Fibroblast of peridontal ligament (primary cell): ENCODE measurements at regions not wholly inside any gene's neighbourhood (a gene's known extent, or its start where the extent isn't known, plus 50 kb on each side); places are given as distances from the start of the nearest gene placed in this dataset.

ENCODE experiments used
- DNase-seq: peaks from one replicate; pipeline ENCODE4 v3.0.0-alpha.2; 2010; ENCODE audit errors: extremely low read depth

DNA sequence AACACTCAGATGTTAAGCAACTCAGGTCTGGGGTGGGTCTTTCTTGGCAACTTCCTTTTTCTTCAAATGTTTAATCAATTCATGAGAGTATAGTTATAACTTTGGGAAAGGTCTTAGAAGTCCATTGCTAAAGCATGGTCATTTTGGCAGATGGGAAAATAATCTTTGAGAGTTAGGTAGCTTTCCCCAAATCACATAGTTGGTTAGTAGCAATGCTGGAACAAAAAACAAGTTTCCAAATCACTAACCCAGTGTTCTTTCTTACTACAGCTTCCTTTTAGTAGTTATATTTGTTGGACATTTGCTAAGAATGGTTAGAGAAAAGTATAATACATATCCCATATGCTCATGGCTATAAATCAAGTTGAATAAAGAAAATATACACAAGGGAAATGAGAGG, 185.2 kb upstream of the SLC14A2 start:
- DNase-seq, result no peak

GRCh38 chr18:45435810-45436209, 179.5 kb upstream of the SLC14A2 start:
- no peak for DNase-seq

DNA sequence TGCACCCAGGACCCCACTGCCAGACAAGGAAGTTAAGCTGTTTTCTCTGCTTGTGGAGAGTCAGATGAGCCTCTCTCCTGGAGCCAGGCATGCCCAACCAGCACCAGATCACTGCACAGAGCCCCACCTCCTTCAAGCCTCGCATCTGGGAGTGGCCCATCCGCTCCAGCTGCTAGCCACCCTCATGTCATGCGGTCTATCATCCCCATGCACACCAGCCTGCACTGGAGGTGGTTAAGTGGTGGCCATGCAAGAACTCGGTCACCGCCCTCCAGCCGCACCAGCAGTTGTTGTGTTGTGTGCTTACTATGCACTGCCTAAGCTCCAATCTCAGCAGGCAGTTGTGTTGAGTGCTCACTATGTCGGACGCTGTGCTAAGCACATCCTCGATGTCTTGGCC, 177.9 kb upstream of the SLC14A2 start:
- DNase-seq, result no peak

GRCh38 chr18:45439851-45440645, 175.2 kb upstream of the SLC14A2 start:
- peak; percentile 8 for DNase-seq

- peak; percentile 60 for DNase-seq
Measured at GRCh38 chr18:45441110-45441847, 174.0 kb upstream of the SLC14A2 start.

DNA sequence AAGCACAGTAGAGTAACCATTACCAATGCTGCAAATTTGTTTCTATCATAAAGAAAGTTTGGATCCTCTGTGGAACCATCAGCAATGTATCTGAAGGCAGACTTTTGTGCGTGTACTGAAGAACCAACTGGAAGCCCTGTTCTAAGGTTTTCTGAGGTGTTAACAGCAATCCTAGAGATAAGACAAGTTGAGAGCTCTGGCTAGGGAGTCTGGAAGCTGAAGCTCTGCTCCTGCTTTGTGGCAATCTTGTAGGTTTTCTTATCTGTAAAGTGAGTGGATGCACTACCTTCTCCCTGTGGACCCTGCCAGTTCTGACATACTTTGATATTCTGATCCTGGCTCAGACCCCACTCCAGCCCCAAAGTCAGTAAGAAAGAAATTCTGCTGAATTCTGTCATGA, 171.2 kb upstream of the SLC14A2 start:
- no peak for DNase-seq

DNA sequence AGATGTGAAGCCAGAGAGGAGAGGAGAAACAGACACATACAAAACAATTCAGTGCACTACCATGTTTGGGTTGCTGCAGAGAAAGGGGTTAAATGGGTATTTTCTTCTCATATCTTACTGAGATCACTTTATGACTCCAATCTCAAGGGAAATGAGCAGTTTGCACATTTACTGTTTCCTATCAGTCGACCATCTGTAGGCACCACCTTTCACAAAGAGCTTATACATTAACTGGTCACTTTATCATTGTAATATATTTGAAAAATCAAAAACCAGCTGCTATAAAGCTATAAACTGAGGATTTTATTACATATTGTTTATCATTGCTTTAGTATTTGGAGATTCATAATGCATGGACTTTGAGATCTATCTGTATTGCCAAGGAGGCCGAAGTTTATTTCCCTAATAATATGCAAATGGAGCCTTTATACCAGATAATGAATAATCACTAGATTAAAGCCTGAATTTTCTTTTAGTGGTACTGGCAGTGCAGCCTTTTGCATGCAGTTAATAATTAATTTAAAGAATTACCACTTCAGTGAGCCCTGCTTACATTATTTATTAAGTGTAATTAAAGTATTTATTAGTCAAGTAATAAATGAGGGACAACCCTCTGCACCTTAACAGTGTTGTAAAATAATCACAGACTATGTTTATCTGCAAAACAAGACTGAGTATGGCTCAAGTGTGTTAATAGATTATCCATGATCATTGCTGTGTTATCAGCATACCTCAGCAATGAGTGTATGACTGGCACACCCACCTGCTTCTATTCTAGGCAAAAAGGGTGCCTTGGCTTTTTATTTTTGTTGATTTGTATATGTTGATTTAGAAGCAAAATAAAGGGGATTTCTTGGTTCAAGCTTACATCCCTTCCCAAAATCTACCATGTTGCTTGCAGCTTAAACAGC, 167.7 kb upstream of the SLC14A2 start:
- no peak for DNase-seq

DNA sequence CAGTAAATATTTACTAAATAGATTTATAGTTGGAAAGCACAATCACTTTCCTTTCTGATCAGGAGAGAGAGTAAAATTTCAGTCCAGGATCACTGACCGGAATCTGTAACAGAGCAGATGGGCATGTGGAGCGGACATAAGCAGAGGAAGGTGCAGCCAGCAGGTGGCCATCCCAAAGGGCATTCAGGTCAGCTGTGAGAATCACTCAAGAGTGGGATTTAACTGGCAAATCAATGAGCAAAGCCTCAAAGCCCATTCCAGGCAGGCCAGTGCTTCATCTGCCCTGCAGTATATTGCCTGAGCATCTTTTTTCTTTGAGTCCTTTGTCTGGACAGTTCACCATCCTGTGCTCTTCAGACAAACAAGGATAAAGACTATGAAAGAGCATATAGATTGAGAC, 166.4 kb upstream of the SLC14A2 start:
- DNase-seq, result no peak

DNA sequence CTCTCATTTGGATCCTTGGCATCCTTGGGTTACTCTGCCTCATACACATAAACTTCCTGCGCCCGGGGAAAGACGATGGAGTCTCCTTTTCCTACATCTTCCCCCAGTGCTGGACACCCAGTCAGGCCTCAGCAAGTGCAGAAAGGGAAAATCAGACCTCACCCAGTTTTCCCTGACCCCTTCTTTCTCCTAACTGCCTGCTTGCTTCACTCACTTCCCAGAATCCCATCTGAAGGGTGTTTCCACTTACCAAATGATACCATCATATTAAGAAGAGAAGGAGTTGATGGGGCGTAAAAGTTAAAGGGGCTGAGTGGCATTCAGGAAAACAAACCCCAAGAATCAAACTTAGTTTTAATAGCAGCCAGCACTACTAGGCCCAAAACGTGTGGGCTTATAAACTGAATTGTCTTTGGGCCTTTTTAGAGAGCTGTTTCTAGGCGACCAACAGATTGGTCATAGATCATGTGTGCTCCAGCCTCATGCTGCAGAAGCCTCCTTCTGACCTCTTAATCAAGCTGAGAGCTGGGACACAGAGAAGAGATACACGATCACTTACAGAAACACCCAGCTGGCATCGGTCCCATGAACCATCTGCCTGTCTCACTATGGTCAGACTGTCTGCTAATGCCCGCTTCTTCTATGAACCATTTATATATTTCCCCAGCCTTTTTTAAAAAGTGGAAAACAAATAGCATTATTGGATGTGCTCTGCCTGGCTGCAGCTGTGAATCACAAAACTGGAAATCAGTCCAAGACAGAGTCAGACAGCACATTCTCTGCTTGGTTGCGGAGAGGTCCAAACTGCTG, 165.7 kb upstream of the SLC14A2 start:
- DNase-seq, result peak; percentile 79

DNA sequence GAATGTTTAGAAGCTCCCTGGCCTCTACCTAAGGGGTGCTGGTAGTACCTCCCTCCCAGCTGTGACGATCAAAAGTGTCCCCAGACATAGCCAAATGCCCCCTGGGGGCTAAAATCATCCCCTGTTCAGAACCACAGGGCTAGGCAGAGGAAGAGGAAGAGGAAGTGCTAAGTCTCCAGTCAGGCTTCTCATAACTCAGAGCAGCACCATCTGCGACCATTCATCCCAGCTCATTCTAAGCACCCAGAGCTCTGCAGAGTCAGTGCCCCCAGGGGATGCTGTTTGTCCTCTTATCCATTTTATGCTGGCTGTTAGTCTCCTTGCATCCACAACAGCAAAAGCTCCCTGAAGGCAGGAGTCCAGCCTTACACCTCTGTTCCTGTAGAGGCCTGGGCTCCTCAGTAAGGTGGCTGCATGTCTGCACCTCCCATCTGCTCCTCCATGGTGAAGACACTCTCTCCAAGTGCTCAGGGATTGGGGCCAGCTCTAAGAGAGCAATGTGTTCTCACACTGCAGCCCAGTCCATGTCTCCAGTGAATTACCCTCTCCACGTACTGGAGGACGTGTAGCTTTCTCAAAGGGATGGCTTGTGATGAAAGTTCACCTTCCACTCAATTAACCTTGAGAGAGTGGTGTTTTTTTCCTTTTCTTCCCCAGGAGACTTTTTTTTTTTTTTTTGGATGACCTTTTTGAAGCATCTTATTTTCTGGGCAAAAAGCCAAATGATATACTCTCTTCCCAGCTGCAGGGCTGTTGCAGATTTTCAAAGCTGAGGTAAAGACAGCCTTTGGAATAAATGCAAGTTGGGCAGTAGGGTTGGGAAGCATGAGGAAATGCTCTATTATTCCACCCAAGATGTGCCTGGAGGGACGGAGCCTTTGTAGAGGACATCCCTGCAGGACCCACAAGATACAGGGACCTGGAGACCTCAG, 158.9 kb upstream of the SLC14A2 start:
- DNase-seq, result no peak

- no peak for DNase-seq
Measured at GRCh38 chr18:45458033-45458432, 157.2 kb upstream of the SLC14A2 start.

GRCh38 chr18:45462179-45462578, 153.1 kb upstream of the SLC14A2 start:
- no peak for DNase-seq

DNA sequence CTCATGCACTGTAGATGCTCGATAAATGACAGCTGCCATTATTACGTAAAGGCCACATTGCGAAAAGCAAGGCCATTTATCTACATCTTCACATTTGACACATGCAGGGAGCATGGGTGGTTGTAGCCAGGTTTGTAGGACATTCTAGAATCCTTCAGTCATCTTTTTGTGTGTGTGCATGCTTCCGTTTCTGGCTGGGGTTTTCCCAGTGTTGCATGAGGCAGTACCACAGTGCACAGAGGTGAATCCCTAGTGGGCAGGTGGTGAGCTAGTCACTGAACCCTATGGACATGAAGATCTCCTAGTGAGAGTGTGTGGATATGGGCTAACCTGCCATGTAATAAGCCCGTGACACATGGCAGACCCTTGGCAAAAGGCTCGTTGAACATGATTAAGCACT, 151.8 kb upstream of the SLC14A2 start:
- DNase-seq, result no peak

DNA sequence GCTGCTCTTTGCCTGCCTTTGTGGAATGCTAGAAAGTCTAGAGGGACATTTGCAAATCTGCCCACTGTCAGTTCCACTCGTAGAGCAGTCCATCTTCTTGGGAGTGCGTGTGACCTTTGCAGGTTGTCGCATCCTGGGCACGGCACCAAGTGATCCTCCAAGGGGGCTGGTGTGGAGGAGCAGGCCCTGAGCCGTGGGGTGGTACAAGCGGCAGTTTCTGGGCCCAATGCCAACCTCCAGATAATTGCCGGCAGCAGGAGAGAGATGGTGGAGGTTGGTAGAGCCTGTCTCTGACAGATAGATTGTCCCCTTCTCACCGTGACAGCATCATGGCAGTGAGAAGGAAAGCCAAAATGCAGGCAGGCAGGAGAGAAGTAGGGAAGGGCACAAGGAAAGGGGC, 150.7 kb upstream of the SLC14A2 start:
- DNase-seq, result no peak

- DNase-seq, result no peak
Measured at GRCh38 chr18:45467293-45467692, 148.0 kb upstream of the SLC14A2 start.

GRCh38 chr18:45467945-45468344, 147.3 kb upstream of the SLC14A2 start:
- no peak for DNase-seq

GRCh38 chr18:45478889-45479288, 136.4 kb upstream of the SLC14A2 start:
- DNase-seq, result no peak

DNA sequence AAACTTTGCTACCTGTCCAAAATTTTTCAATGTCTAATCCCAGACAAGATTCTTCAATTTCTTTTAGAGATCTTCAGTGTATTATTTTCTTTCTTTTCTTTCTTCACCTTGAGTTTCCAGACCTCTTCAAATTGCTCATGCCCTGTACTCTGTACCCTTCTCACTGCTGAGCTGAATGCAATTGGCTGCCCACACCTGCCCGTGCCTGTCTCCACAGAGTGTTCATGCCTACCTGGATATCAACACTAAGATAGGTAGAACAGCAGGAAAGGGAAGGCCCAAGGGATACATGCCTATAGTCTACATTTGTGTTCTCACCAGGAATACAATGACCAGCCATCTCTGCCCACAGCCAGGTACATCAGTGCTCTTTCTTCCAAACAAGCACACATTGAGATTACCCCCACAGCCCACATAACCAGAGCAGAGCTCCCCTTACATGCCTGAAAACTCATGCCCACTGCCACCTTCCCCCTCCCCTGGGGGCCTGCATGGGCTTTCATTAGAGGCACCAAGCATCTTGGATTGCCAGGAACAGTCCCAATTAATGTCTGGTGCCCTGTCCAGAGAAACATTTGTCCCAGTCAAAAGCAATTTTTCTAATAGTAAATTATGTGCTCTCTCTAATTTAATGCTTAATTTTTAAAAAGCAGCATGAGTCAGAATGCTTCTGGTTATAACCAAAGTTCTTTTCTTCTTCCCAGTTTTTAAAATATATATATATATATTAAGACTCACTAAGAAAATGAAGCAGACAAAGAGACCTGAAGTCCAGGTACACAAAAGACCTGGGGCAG, 134.9 kb upstream of the SLC14A2 start:
- DNase-seq, result no peak

GRCh38 chr18:45481821-45482220, 133.5 kb upstream of the SLC14A2 start:
- DNase-seq, result peak; percentile 29
